Astrocyte of the spinal cord (primary cell): ENCODE measurements at regions not wholly inside any gene's neighbourhood (a gene's known extent, or its start where the extent isn't known, plus 50 kb on each side); places are given as distances from the start of the nearest gene placed in this dataset.

Source experiments
- DNase-seq: peaks from one replicate; pipeline ENCODE4 v3.0.0; 2011; ENCODE audit warnings: low read depth, low spot score
- H3K4me3 ChIP-seq: 2 replicates; pipeline ENCODE4 v1.5.1; 2011; ENCODE audit warnings: low read depth, mild to moderate bottlenecking, low read length, moderate library complexity
- CTCF ChIP-seq: IDR thresholded peaks from 2 replicates; pipeline ENCODE4 v1.5.1; 2012; ENCODE audit warnings: low read depth, mild to moderate bottlenecking, low read length, inconsistent platforms
- in situ Hi-C: cut with HindIII; loops from 2 replicates; pipeline ENCODE4 v1.10.0; 2017; ENCODE audit warnings: low sequenced_read_pairs

- in situ Hi-C loops = no loop called here
Observed at GRCh38 chr2:157093666-157094065, 163.8 kb upstream of the GALNT5 start.

GRCh38 chr2:157105372-157105771 is 152.1 kb upstream of the GALNT5 start:
- H3K4me3 ChIP-seq = no peak overlapping the region
- in situ Hi-C loops = no loop called here
- no peak for TF ChIP-seq CTCF
- DNase-seq = no peak

More at GRCh38 chr2:157093666-157094065, 163.8 kb upstream of the GALNT5 start:
- no peak overlapping the region for H3K4me3 ChIP-seq
- no peak for DNase-seq
- no peak for TF ChIP-seq CTCF

GRCh38 chr2:157106950-157107349 is 150.6 kb upstream of the GALNT5 start:
- TF ChIP-seq CTCF = no peak
- DNase-seq = peak; percentile 35
- H3K4me3 ChIP-seq = no peak overlapping the region
- in situ Hi-C loops = no loop called here

- no peak for TF ChIP-seq CTCF
- in situ Hi-C loops = no loop called here
- no peak for DNase-seq
Observed at GRCh38 chr2:157107460-157107859, 150.0 kb upstream of the GALNT5 start.

GRCh38 chr2:157107877-157108276 is 149.6 kb upstream of the GALNT5 start:
- peak; percentile 74 for DNase-seq
- in situ Hi-C loops = no loop called here
- no peak for TF ChIP-seq CTCF
- no peak overlapping the region for H3K4me3 ChIP-seq

More at GRCh38 chr2:157107460-157107859, 150.0 kb upstream of the GALNT5 start:
- H3K4me3 ChIP-seq = no peak overlapping the region

GRCh38 chr2:157122776-157123175 is 134.7 kb upstream of the GALNT5 start:
- H3K4me3 ChIP-seq = no peak overlapping the region
- no peak for TF ChIP-seq CTCF
- in situ Hi-C loops = no loop called here
- DNase-seq = no peak

GRCh38 chr2:157124731-157125130 is 132.8 kb upstream of the GALNT5 start:
- in situ Hi-C loops = no loop called here
- TF ChIP-seq CTCF = no peak
- no peak for DNase-seq
- H3K4me3 ChIP-seq = no peak overlapping the region
